ENCODE measurements at regions not wholly inside any gene's neighbourhood (a gene's known extent, or its start where the extent isn't known, plus 50 kb on each side); places are given as distances from the start of the nearest gene placed in this dataset.

DNA sequence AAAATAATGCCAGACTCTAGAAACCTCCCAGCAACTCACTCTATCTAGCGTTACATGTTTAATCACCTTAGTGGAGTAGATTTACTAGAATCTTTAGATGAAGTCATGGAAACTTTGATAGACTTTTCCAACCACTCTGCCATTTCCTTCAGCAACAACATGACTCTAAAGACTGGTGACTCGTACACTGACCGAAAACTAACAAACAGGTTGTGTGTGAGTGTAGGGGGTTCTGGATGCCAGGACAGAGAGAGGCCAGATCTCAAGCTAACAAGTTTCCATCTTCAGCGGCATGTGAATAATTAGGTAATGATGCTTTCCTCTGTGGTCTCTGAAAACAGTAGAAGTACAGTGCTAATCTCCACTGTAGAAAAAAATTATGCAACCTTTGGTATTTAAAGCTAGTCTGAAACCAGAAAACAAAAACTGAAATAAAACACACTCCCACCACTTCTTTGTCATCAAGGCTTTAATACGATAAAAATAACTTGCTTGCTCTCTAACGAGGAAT is 286.4 kb downstream of the PRDM5 start:
- TF ChIP-seq, protein P1, sequence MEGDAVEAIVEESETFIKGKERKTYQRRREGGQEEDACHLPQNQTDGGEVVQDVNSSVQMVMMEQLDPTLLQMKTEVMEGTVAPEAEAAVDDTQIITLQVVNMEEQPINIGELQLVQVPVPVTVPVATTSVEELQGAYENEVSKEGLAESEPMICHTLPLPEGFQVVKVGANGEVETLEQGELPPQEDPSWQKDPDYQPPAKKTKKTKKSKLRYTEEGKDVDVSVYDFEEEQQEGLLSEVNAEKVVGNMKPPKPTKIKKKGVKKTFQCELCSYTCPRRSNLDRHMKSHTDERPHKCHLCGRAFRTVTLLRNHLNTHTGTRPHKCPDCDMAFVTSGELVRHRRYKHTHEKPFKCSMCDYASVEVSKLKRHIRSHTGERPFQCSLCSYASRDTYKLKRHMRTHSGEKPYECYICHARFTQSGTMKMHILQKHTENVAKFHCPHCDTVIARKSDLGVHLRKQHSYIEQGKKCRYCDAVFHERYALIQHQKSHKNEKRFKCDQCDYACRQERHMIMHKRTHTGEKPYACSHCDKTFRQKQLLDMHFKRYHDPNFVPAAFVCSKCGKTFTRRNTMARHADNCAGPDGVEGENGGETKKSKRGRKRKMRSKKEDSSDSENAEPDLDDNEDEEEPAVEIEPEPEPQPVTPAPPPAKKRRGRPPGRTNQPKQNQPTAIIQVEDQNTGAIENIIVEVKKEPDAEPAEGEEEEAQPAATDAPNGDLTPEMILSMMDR (IDR thresholded peaks at IDR 0.05) = no peak
- Mint-ChIP-seq H3K9me3 (no peaks in the 10 kb centered on the region), H3K27me3 (no peaks in the 10 kb centered on the region), H3K4me1 (no peaks in the 10 kb centered on the region), H3K27ac (no peak overlapping the region), H3K36me3 (ENCODE audit: low read depth) (no peaks in the 10 kb centered on the region), H3K4me3 (no peak overlapping the region)
- DNase-seq (no peak), ATAC-seq (ENCODE audit: low read depth) (no peak)
- intact Hi-C loops (cut with micrococcal nuclease) = no loop called here
- CTCF ChIA-PET = no interaction called here
- POLR2A ChIA-PET = no interaction called here

DNA sequence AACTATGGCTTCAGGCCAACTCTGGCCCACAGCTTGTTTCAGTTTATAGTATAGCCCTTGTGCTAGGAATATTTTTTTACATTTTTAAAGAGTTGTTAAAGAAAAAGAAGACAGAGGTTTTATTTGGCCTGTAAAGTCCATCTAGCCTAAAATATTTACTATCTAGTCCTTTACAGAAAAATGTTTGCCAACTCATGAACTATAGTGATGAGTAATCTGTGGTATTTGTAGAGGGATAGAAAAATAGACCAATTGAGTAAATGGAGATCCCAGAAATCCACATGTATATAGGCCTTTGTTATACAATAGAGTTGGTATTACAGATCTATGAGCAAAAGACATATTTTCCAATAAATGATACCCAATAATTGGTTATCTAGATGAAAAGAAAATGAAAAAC is 288.7 kb downstream of the PRDM5 start:
- Mint-ChIP-seq H3K9me3 (peaks cover 4% of the 10 kb centered on the region), H3K4me3 (no peak overlapping the region), H3K36me3 (ENCODE audit: low read depth) (no peaks in the 10 kb centered on the region), H3K4me1 (no peaks in the 10 kb centered on the region), H3K27ac (no peak overlapping the region), H3K27me3 (no peaks in the 10 kb centered on the region)
- TF ChIP-seq, protein P1 (IDR thresholded peaks at IDR 0.05) = no peak
- ChIA-PET CTCF (no interaction called here), POLR2A (no interaction called here)
- intact Hi-C loops (cut with micrococcal nuclease) = no loop called here
- DNase-seq (no peak), ATAC-seq (ENCODE audit: low read depth) (no peak)

DNA sequence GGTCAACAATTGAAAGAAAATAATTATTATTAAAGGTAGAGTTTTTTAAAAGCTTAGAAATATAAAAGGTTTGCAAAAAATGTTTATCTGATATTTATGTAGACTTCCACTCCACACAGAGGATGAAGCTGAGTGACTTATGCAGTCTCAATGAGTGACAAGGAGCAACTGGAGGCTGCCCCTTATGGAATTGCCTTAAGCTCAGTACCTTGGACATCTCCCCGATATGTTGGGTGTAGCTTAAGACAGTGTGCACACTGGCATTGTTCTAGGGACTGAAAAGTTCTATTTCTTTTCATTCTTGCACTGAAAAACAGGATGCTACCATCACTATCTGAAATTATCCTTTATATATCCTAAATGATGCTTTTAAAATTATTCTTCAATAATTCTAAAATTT is 292.1 kb downstream of the PRDM5 start:
- Mint-ChIP-seq H3K36me3 (ENCODE audit: low read depth) (no peaks in the 10 kb centered on the region), H3K4me3 (no peak overlapping the region), H3K27ac (no peak overlapping the region), H3K9me3 (peaks cover 9% of the 10 kb centered on the region), H3K27me3 (no peaks in the 10 kb centered on the region), H3K4me1 (no peaks in the 10 kb centered on the region)
- ATAC-seq (ENCODE audit: low read depth) (no peak), DNase-seq (no peak)
- intact Hi-C loops (cut with micrococcal nuclease) = no loop called here
- ChIA-PET CTCF (no interaction called here), POLR2A (no interaction called here)
- TF ChIP-seq, protein P1 (IDR thresholded peaks at IDR 0.05) = no peak

DNA sequence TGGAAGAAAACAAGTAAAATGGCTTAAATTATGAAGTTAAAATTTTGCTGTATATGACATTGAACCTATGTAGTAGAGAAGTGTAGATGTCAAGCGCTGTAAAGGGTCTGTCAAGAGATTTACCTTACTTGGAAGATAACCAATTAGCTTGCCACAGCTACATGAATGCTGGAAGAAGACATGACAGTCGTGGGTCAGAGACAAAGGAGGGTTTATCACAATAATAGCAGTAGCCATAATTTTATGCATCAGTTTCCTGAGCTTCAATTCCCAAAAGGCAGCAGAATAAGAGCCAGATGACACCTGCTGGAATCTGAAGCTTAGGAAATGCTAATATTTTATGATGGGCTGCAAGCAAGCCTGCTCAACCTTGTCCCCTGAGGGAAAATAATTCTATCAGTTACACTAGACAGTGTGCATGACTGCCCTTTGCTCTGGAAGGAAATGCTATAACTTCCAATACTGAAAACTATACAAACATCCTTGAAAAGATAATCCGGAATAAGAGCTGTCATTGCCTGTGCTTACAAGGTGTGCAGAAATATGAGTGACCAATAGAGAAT is 292.9 kb downstream of the PRDM5 start:
- ATAC-seq (ENCODE audit: low read depth) (no peak), DNase-seq (no peak)
- no peak overlapping the region for H3K27ac Mint-ChIP-seq
- intact Hi-C loops (cut with micrococcal nuclease) = no loop called here
- H3K27me3 Mint-ChIP-seq = no peaks in the 10 kb centered on the region
- peaks cover 9% of the 10 kb centered on the region for H3K9me3 Mint-ChIP-seq
- TF ChIP-seq, protein P1 (IDR thresholded peaks at IDR 0.05) = no peak
- H3K4me3 Mint-ChIP-seq = no peak overlapping the region
- ChIA-PET POLR2A (no interaction called here), CTCF (no interaction called here)
- no peaks in the 10 kb centered on the region for H3K36me3 Mint-ChIP-seq (ENCODE audit: low read depth)
- no peaks in the 10 kb centered on the region for H3K4me1 Mint-ChIP-seq

- DNase-seq (no peak), ATAC-seq (ENCODE audit: low read depth) (no peak)
- Mint-ChIP-seq H3K27ac (no peak overlapping the region), H3K4me1 (no peaks in the 10 kb centered on the region), H3K9me3 (peaks cover 2% of the 10 kb centered on the region), H3K36me3 (ENCODE audit: low read depth) (no peaks in the 10 kb centered on the region), H3K4me3 (no peak overlapping the region), H3K27me3 (no peaks in the 10 kb centered on the region)
- POLR2A ChIA-PET = no interaction called here
- intact Hi-C loops (cut with micrococcal nuclease) = no loop called here
- CTCF ChIA-PET = no interaction called here
- TF ChIP-seq, protein P1 (IDR thresholded peaks at IDR 0.05) = no peak
Observed at GRCh38 chr4:120622601-120623000, 299.9 kb downstream of the PRDM5 start.

All from activated B cell treated with CpG ODN at 0.5 μM for 24 hours (primary cell).